SK-N-MC (cell line): ENCODE measurements at regions not wholly inside any gene's neighbourhood (a gene's known extent, or its start where the extent isn't known, plus 50 kb on each side); places are given as distances from the start of the nearest gene placed in this dataset.

ENCODE experiments used
- DNase-seq: peaks from one replicate; pipeline ENCODE4 v3.0.0-alpha.2; 2011; ENCODE audit warnings: low read depth, low spot score
- H3K27ac ChIP-seq: fragments of 200-600 bp; sonication (generic); 2 replicates; pipeline ENCODE4 v1.5.1; 2016; ENCODE audit warnings: mixed run types
- H3K36me3 ChIP-seq: fragments of 200-600 bp; sonication (generic); 2 replicates; pipeline ENCODE4 v1.6.1; 2017; ENCODE audit warnings: antibody characterized with exemption, low read length, mixed read lengths; ENCODE audit not compliant: insufficient read depth
- H3K4me3 ChIP-seq: fragments of 200-600 bp; sonication (generic); 2 replicates; pipeline ENCODE4 v1.5.1; 2016
- H3K9ac ChIP-seq: fragments of 200-600 bp; sonication (generic); 2 replicates; pipeline ENCODE4 v1.8.0; 2017; ENCODE audit warnings: mixed run types, mixed read lengths; ENCODE audit not compliant: insufficient read length
- H3K9me3 ChIP-seq: fragments of 200-600 bp; sonication (generic); 2 replicates; pipeline ENCODE4 v1.6.1; 2017; ENCODE audit warnings: low read depth, mild to moderate bottlenecking, antibody characterized with exemption, low read length, moderate library complexity, mixed read lengths
- EZH2 ChIP-seq: fragments of 200-600 bp; sonication (generic); IDR thresholded peaks from one replicate; pipeline ENCODE4 v1.6.1; 2017; ENCODE audit warnings: antibody characterized with exemption
- FOXP2 ChIP-seq: optimal IDR thresholded peaks from 2 replicates; pipeline ENCODE3; 2011; ENCODE audit warnings: mild to moderate bottlenecking, moderate library complexity; ENCODE audit not compliant: insufficient read depth; ENCODE audit errors: extremely low read length, control extremely low read depth
- POLR2AphosphoS5 ChIP-seq: IDR thresholded peaks from 2 replicates; pipeline ENCODE4 v1.6.1; 2012; ENCODE audit warnings: mild to moderate bottlenecking, low read depth, low read length, borderline replicate concordance

DNA sequence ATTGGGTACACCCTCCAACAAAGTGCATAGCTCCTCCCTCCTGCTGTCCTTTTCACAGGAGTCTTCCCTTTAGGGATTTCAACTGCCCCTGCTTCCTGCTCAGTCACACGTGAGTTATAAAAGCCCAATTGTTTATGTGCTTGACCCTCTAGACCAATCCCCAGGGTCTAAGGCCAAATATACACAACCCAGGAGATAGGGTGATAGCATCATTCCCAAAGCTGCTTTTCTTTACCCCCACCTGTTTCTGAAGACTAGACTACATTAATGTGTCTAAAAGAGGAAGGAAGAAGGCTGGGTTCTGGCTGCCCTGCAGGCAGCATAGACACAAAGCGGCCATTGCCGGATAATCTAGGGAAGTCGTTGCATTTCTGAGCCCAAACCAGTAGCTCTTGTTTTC is 526.7 kb upstream of the FRG1 start:
- Histone ChIP-seq H3K36me3 (no peaks in the 10 kb centered on the region), H3K9ac (no peak overlapping the region), H3K4me3 (no peak overlapping the region), H3K9me3 (no peaks in the 10 kb centered on the region), H3K27ac (no peak overlapping the region)
- TF ChIP-seq EZH2 (no peak), FOXP2 (no peak), POLR2AphosphoS5 (no peak)
- DNase-seq = no peak

DNA sequence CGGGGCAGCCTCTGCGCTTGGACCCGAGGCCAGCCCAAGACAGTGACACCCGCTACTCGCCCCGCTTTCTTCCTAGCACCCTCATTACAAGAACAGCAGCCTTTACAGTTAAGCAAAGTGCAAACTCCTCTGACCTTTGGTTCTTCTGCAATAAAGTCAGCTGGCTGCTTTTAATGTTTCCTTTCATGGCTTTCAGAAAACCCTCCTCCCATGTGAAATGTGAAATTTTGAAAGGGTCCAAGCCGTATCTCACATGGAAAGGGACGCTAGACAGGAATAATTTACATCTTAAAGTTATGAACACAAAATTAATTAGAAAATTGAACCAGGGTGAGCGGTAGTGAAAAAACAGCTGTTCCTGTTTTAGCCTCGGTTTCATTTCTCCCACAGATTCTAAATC is 520.1 kb upstream of the FRG1 start:
- TF ChIP-seq EZH2 = no peak
- no peak for TF ChIP-seq FOXP2
- TF ChIP-seq POLR2AphosphoS5 = no peak
- no peak overlapping the region for H3K4me3 ChIP-seq
- no peaks in the 10 kb centered on the region for H3K36me3 ChIP-seq
- H3K9me3 ChIP-seq = no peaks in the 10 kb centered on the region
- DNase-seq = no peak
- H3K9ac ChIP-seq = no peak overlapping the region
- no peak overlapping the region for H3K27ac ChIP-seq

GRCh38 chr4:189436207-189436606 is 504.5 kb upstream of the FRG1 start:
- no peaks in the 10 kb centered on the region for H3K36me3 ChIP-seq
- H3K4me3 ChIP-seq = no peak overlapping the region
- no peak overlapping the region for H3K9ac ChIP-seq
- no peaks in the 10 kb centered on the region for H3K9me3 ChIP-seq
- no peak for TF ChIP-seq FOXP2
- TF ChIP-seq EZH2 = no peak
- TF ChIP-seq POLR2AphosphoS5 = no peak
- no peak overlapping the region for H3K27ac ChIP-seq
- DNase-seq = no peak

GRCh38 chr4:189440716-189441115 is 500.0 kb upstream of the FRG1 start:
- Histone ChIP-seq H3K36me3 (no peaks in the 10 kb centered on the region), H3K27ac (no peak overlapping the region), H3K9me3 (no peaks in the 10 kb centered on the region), H3K9ac (no peak overlapping the region), H3K4me3 (no peak overlapping the region)
- TF ChIP-seq FOXP2 (no peak), EZH2 (no peak), POLR2AphosphoS5 (no peak)
- DNase-seq = no peak

- Histone ChIP-seq H3K9ac (no peak overlapping the region), H3K9me3 (no peaks in the 10 kb centered on the region), H3K27ac (no peak overlapping the region), H3K4me3 (no peak overlapping the region), H3K36me3 (no peaks in the 10 kb centered on the region)
- DNase-seq = no peak
- TF ChIP-seq EZH2 (no peak), POLR2AphosphoS5 (no peak), FOXP2 (no peak)
These were observed 497.3 kb upstream of the FRG1 start for GRCh38 chr4:189443341-189443740.

- Histone ChIP-seq H3K36me3 (no peaks in the 10 kb centered on the region), H3K9me3 (no peaks in the 10 kb centered on the region), H3K9ac (no peak overlapping the region), H3K4me3 (no peak overlapping the region), H3K27ac (no peak overlapping the region)
- TF ChIP-seq FOXP2 (no peak), EZH2 (no peak), POLR2AphosphoS5 (no peak)
- no peak for DNase-seq
These were observed 495.1 kb upstream of the FRG1 start for GRCh38 chr4:189445613-189446012.

- Histone ChIP-seq H3K27ac (no peak overlapping the region), H3K36me3 (no peaks in the 10 kb centered on the region), H3K9me3 (no peaks in the 10 kb centered on the region), H3K9ac (no peak overlapping the region), H3K4me3 (no peak overlapping the region)
- DNase-seq = no peak
- no peak for TF ChIP-seq FOXP2
- TF ChIP-seq EZH2 = no peak
- no peak for TF ChIP-seq POLR2AphosphoS5
These were observed 476.9 kb upstream of the FRG1 start for GRCh38 chr4:189463734-189464133.

- Histone ChIP-seq H3K9ac (no peak overlapping the region), H3K9me3 (no peaks in the 10 kb centered on the region), H3K4me3 (no peak overlapping the region), H3K27ac (no peak overlapping the region), H3K36me3 (no peaks in the 10 kb centered on the region)
- TF ChIP-seq FOXP2 (no peak), POLR2AphosphoS5 (no peak), EZH2 (no peak)
- DNase-seq = no peak
These were observed 446.3 kb upstream of the FRG1 start for GRCh38 chr4:189494407-189494806.

- no peaks in the 10 kb centered on the region for H3K9me3 ChIP-seq
- no peak overlapping the region for H3K4me3 ChIP-seq
- no peak overlapping the region for H3K9ac ChIP-seq
- no peak overlapping the region for H3K27ac ChIP-seq
- TF ChIP-seq FOXP2 (no peak), POLR2AphosphoS5 (no peak), EZH2 (no peak)
- no peaks in the 10 kb centered on the region for H3K36me3 ChIP-seq
- DNase-seq = no peak
These were observed 443.2 kb upstream of the FRG1 start for GRCh38 chr4:189497516-189497915.

- H3K27ac ChIP-seq = no peak overlapping the region
- H3K4me3 ChIP-seq = no peak overlapping the region
- H3K9me3 ChIP-seq = no peaks in the 10 kb centered on the region
- H3K9ac ChIP-seq = no peak overlapping the region
- DNase-seq = no peak
- no peaks in the 10 kb centered on the region for H3K36me3 ChIP-seq
- TF ChIP-seq FOXP2 (no peak), POLR2AphosphoS5 (no peak), EZH2 (no peak)
These were observed 442.7 kb upstream of the FRG1 start for GRCh38 chr4:189497996-189498395.
